ENCODE measurements at regions not wholly inside any gene's neighbourhood (a gene's known extent, or its start where the extent isn't known, plus 50 kb on each side); places are given as distances from the start of the nearest gene placed in this dataset.

DNA sequence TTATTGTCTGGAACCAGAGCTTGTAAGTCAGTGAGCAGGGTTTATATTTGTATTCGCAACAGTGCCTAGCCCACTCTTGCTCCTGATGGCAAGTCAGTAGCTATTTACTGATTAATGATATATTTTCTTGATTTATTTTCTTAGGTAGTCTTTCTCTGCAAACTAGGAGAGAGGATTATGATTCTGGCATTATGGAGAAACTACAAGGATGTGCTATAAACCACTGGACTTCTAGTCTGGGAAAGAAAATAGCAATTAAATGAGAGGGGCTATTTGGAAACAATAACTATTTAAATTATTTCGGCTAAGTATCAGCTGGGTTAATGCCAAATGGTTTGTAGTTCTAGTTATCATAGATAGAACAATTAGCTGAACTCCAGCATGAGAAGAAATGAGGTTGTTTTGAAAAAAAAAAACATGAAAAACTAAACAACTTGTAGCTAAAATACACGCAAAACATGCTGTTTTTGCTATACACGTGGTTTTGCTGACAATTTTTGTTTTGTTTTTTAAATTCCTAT is 304.9 kb upstream of the TCF21 start:
- DNase-seq (ENCODE audit: low read depth), result no peak

- no peak for DNase-seq (ENCODE audit: low read depth)
Observed at GRCh38 chr6:133584823-133585222, 304.1 kb upstream of the TCF21 start.

DNA sequence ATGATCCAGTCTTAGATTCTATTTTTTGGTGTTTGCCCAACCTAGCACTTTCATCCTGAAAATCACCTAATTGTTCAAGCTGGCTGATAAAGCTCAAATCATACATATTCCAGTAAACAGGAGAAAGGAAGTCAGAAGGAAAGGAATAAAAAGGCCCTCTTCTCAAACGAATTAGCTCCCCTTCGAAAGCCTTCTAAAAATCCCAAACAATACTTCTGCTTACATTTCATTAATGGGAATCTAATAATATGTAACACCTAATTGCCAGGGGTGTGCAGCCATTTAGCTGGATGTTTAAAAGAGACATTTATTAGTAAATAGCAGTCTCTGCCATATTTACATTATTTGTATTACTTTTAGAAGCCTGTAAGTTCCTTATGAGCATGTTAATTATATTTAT is 302.9 kb upstream of the TCF21 start:
- no peak for DNase-seq (ENCODE audit: low read depth)

- DNase-seq (ENCODE audit: low read depth), result no peak
Observed at GRCh38 chr6:133587546-133588160, 301.3 kb upstream of the TCF21 start.

DNA sequence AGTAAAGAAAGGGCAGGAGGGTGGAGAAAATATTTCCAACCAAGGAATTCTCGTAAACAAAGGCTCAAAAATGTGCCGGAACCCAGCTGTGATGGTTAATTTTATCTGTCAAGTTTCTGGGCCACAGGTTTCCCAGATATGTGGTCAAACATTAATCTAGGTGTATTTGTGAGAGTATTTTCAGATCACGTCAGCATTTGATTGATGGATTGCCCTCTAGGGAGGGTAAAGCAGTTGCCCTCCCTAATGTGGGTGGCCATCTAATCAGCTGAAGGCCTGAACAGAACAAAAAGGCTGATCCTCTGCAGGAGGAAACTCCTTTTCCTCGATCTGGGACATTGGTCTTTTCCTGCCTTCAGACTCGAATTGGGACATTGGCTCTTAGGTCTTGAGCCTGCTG is 298.7 kb upstream of the TCF21 start:
- no peak for DNase-seq (ENCODE audit: low read depth)

DNA sequence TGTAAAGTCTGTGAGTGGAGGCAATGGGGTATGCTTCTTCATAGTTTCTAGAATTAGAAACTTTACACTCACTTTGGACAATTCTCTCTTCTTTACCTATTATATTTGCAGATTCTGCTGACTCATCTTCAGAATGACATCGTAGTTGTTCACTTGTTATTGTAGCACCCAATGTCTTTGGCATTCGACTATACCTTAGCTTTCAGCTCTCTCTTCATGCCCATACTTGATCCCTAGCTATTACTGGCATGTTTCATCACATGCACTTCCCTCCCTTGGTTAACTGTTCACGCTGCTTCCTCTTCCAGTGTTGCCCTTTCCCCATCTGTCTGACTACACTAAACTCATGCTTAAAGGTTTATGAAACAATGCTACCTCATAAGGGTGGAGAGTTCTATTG is 298.1 kb upstream of the TCF21 start:
- DNase-seq (ENCODE audit: low read depth), result no peak

GRCh38 chr6:133591275-133591674 is 297.6 kb upstream of the TCF21 start:
- DNase-seq (ENCODE audit: low read depth), result peak; percentile 5

DNA sequence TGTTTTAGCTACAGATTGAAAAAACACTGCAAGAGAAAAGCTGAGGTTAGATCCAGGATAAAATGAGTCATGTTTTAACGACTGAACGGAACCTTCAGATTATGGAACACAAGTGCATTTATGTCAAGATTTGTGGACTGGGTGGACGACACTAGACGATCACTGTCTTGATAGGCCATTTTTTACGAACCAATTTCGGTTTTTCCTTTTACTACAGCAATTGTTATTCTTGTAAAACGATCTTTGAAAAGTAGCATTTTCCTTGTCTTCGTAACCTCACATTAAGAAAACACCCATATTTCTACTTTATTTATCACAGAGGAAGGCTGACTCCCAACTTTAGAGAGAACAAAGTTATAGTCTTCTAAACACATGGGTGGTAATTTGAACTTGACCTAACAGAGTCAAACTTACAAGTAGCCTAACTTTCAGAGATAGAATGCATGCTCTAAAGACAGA is 294.2 kb upstream of the TCF21 start:
- peak; percentile 12 for DNase-seq (ENCODE audit: low read depth)

DNA sequence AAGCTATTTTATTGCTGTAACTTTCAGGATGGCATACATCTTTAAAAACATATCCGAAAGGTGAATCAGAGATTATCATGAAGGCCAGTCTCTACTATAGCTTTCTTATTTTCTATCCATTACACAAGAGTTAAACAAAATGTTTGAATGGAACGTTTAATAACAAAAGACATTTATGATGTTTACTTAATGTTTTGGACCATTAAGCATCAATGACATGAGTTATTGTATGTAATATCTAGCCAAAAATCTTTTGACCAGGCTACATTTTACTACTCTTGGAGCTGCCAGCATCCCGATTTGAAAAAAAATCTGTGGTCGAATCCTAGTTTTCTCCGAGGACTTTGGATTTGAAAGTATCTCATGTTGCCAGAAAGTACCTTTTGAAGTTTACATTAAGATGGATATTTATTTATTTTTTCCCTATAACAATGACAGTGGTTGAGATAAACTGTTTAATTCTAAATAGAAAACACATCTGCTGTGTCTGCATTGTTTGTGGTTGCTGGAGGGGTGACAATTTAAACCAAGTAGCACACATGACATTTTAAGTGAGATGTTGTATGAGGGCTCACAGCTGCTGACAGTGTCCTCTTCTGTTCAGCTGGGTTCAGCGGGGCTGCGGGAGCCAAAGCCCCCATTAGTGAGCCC is 293.7 kb upstream of the TCF21 start:
- DNase-seq (ENCODE audit: low read depth), result peak; percentile 70

- no peak for DNase-seq (ENCODE audit: low read depth)
Observed at GRCh38 chr6:133606852-133607251, 282.1 kb upstream of the TCF21 start.

DNA sequence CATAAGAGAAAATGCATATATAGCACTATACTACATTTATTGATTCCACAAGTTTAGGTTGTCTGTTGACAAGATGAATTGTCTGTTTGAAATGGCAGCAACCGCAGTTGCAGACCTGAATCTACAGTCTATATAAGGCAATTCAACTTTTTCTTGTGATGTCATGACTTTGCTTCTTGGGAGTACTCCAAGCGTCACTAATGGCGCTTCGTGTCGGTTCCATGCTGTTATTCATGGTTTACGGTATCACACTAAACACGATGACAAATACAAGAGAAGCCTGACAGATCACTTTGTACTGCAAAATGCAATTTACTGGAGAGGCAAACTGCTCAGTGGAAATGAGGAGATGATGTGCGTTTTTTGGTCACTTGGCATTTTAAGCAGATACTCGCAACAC is 280.3 kb upstream of the TCF21 start:
- no peak for DNase-seq (ENCODE audit: low read depth)

GRCh38 chr6:133609415-133610226 is 279.3 kb upstream of the TCF21 start:
- peak; percentile 92 for DNase-seq (ENCODE audit: low read depth)

GRCh38 chr6:133610227-133610840 is 278.6 kb upstream of the TCF21 start:
- peak; percentile 27 for DNase-seq (ENCODE audit: low read depth)

- peak; percentile 33 for DNase-seq (ENCODE audit: low read depth)
Observed at GRCh38 chr6:133610971-133611370, 277.9 kb upstream of the TCF21 start.

DNA sequence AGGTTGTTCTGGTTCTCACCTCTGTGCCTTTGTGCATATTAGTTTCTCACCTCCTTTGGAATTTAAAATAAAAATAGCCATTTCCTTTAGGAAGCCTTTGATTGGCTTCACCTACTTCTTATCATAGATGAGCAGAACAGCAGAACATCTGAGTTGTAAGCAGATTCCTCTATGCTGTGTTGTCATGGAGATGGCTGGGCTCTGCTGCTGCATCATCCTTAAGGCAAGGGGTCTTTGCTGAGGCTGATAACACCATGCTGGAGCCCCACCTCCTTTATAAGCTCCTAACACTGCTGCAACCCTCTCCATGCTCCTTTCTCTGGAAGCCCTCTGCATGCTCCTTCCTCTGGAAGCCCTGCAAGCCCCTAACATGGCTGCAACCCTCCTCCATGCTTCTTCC is 276.5 kb upstream of the TCF21 start:
- no peak for DNase-seq (ENCODE audit: low read depth)

DNA sequence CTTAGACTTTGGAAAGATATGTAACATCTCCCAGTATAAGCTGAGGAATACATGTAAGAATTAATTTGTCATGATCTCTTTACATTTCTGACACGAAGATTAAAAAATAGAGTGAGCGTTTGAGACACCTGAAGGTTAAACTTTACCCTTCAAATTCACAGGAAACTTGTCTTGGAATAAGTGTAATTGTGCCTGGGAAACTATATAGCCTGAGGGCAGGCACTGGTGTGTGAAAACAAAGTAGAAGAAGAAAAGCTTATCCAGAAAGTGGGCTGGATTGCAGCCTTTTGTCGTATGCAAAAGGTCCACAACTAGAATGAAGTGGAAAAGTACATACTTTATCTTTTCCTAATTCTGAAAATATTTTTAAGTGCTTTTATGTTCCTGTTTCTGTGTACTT is 275.7 kb upstream of the TCF21 start:
- DNase-seq (ENCODE audit: low read depth), result no peak

DNA sequence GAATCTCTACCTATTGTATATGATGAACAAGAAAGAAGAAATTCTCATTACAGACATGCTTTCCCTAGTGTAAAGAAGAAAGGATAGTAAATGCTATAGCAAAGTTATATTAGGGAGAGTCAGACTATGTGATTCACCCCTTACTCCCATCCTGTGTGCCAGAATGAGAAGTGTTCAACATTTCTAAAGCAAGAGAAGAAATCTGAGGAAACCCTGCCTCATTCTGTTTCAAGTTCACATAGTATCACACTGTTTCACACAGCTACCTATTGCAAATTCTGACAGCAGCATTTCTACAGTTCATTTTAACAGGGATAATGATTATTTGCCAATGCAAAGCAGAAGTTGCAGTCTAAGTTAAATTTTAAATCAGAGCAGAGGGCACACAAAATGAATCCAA is 267.2 kb upstream of the TCF21 start:
- no peak for DNase-seq (ENCODE audit: low read depth)

DNA sequence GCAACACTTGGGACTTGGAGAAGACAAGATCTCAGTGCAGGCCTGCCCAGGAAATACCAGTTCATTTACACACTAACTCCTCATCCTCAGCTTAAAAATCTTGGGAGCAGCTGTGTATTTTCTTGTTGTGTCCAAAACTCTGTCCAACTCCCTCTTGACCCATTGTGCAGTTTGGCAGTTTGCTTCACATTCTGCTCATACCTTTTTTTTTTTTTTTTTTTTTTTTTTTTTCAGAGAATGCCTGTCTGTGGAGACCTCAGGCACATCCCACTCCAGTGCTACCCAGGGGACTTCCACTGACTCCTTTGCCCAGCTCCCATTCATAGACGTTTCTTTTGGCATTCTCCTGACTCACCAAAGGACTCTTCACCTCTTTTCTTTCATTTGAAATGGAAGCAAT is 265.8 kb upstream of the TCF21 start:
- peak; percentile 40 for DNase-seq (ENCODE audit: low read depth)

DNA sequence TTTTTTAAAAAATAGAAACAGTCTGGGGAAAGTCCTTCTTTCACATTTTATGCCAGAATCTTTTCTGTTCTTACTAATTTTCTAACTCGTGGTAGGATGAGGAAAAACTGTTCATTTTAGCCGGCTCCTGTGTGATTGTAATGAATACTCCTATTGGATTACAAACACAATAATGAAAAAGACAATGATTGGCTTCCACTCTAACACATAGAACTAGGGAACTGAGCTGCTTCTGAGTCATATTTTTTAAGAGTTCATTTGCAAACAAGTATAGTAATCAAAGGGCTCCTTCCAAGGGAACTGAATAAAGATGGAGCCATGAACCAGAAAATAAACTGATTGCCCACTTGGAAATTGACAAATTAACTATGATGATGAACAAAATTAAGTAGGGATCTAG is 265.3 kb upstream of the TCF21 start:
- DNase-seq (ENCODE audit: low read depth), result no peak

GRCh38 chr6:133626096-133626666 is 262.7 kb upstream of the TCF21 start:
- no peak for DNase-seq (ENCODE audit: low read depth)

- DNase-seq (ENCODE audit: low read depth), result no peak
Observed at GRCh38 chr6:133629970-133630369, 258.9 kb upstream of the TCF21 start.

All from myocyte (in vitro differentiated cells).